T47D (cell line): ENCODE measurements at regions not wholly inside any gene's neighbourhood (a gene's known extent, or its start where the extent isn't known, plus 50 kb on each side); places are given as distances from the start of the nearest gene placed in this dataset.
"Not testable (repeated sequence)": the region's sequence is repeated elsewhere in the genome, so short reads cannot be mapped to it uniquely, and the experiment has no call there.

ENCODE experiments used
- DNase-seq, 2 experiments: peaks; one replicate each; pipeline versions ENCODE4 v3.0.0 to v3.0.0-alpha.2; 2011 to 2012; ENCODE audit warnings: low read depth in 1 of 2, low spot score in 1 of 2
- JUND ChIP-seq: IDR thresholded peaks from 2 replicates; pipeline ENCODE4 v1.6.1; 2012; ENCODE audit warnings: low read depth
- in situ Hi-C: cut with HindIII; loops from 2 replicates; pipeline ENCODE4 v1.10.0; 2016; ENCODE audit warnings: low sequenced_read_pairs, low pct_unique_long_range_greater_than_20kb

- no peak for DNase-seq
- in situ Hi-C loops: no loop called here
- TF ChIP-seq JUND: no peak
These were observed 596.2 kb upstream of the ADGRB3 start for GRCh38 chr6:68038815-68039408.

GRCh38 chr6:68032217-68032616, 602.9 kb upstream of the ADGRB3 start:
- TF ChIP-seq JUND: no peak
- no peak for DNase-seq
- in situ Hi-C loops: no loop called here

GRCh38 chr6:68031054-68031453, 604.0 kb upstream of the ADGRB3 start:
- TF ChIP-seq JUND: no peak
- in situ Hi-C loops: no loop called here
- DNase-seq: no peak

- no peak for DNase-seq
- TF ChIP-seq JUND: no peak
- in situ Hi-C loops: no loop called here
These were observed 608.6 kb upstream of the ADGRB3 start for GRCh38 chr6:68026483-68026882.

GRCh38 chr6:68025764-68026163, 609.3 kb upstream of the ADGRB3 start:
- in situ Hi-C loops: no loop called here
- no peak for TF ChIP-seq JUND
- no peak for DNase-seq

- TF ChIP-seq JUND: no peak
- DNase-seq: no peak
- in situ Hi-C loops: no loop called here
These were observed 610.4 kb upstream of the ADGRB3 start for GRCh38 chr6:68024570-68025269.

GRCh38 chr6:68022968-68023367, 612.1 kb upstream of the ADGRB3 start:
- in situ Hi-C loops, DNase-seq: not testable (repeated sequence)

GRCh38 chr6:68013780-68014515, 621.1 kb upstream of the ADGRB3 start:
- in situ Hi-C loops: no loop called here
- no peak for DNase-seq
- no peak for TF ChIP-seq JUND

GRCh38 chr6:68012822-68013221, 622.3 kb upstream of the ADGRB3 start:
- in situ Hi-C loops: no loop called here
- no peak for TF ChIP-seq JUND
- DNase-seq: no peak

GRCh38 chr6:68010936-68011335, 624.1 kb upstream of the ADGRB3 start:
- no peak for TF ChIP-seq JUND
- in situ Hi-C loops: no loop called here
- no peak for DNase-seq

- TF ChIP-seq JUND: no peak
- DNase-seq: no peak
- in situ Hi-C loops: no loop called here
These were observed 626.6 kb upstream of the ADGRB3 start for GRCh38 chr6:68008445-68008844.

GRCh38 chr6:68007717-68008116, 627.4 kb upstream of the ADGRB3 start:
- DNase-seq: no peak
- no peak for TF ChIP-seq JUND
- in situ Hi-C loops: no loop called here

- DNase-seq: no peak
- TF ChIP-seq JUND: no peak
- in situ Hi-C loops: no loop called here
These were observed 648.3 kb upstream of the ADGRB3 start for GRCh38 chr6:67986694-67987232.
